HG02798 (cell line): ENCODE measurements at regions not wholly inside any gene's neighbourhood (a gene's known extent, or its start where the extent isn't known, plus 50 kb on each side); places are given as distances from the start of the nearest gene placed in this dataset.
"Not testable (repeated sequence)": the region's sequence is repeated elsewhere in the genome, so short reads cannot be mapped to it uniquely, and the experiment has no call there.

Source experiments
- ATAC-seq: cut with Tn5 transposase; IDR thresholded peaks from one replicate; pipeline ENCODE4 v1.9.1; 2021; ENCODE audit warnings: mild to moderate bottlenecking; ENCODE audit not compliant: unreplicated experiment, poor library complexity

DNA sequence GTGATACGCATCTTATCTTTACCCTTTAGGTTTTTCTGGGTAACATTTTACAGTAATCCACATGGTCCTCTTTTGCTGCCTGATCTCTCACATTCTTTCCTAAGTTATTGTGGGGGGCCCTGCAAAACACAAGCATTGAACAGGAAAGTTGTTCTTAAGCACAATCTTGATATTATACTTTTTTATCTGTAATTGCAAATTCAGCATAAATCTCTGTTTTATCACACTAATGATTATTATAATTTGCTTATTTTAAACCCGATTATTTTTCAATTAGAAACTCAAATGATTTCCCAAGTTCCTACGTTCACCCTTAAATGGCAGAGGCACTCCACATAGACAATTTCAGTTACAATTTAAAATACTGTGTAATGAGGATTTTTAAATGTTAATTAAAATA is 386.0 kb upstream of the GYPC start:
- ATAC-seq: no peak

DNA sequence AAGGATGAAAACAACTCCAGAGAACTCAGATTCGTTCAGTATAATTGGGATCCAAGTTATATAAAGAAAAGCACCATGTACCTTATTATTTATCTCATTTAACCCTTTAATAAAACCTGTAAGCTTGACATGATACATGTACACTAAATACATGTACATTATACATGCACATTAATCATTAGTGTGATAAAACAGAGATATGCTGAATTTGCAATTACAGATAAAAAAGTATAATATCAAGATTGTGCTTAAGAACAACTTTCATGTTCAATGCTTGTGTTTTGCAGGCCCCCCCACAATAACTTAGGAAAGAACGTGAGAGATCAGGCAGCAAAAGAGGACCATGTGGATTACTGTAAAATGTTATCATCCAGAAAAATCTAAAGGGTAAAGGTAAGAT is 385.4 kb upstream of the GYPC start:
- ATAC-seq: no peak

GRCh38 chr2:126272401-126272800 is 383.6 kb upstream of the GYPC start:
- ATAC-seq: no peak

- no peak for ATAC-seq
Observed at GRCh38 chr2:126275098-126275497, 380.9 kb upstream of the GYPC start.

DNA sequence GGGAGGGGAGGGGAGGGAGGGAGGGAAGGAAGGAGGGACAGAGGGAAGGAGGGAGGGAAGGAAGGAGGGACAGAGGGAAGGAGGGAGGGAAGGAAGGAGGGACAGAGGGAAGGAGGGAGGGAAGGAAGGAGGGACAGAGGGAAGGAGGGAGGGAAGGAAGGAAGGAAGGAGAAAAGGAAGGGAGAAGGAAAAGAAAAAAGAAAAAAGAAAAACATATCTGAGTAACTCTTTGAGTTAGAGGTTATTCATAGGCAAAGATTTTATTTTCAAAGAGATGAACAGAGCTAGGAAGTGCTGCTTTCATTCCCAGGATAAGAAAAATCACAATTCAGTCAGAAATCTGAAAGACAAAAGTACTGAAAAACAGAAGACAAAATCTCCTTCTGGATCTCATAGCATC is 379.7 kb upstream of the GYPC start:
- ATAC-seq: not testable (repeated sequence)

- ATAC-seq: no peak
Observed at GRCh38 chr2:126288362-126288761, 367.6 kb upstream of the GYPC start.

DNA sequence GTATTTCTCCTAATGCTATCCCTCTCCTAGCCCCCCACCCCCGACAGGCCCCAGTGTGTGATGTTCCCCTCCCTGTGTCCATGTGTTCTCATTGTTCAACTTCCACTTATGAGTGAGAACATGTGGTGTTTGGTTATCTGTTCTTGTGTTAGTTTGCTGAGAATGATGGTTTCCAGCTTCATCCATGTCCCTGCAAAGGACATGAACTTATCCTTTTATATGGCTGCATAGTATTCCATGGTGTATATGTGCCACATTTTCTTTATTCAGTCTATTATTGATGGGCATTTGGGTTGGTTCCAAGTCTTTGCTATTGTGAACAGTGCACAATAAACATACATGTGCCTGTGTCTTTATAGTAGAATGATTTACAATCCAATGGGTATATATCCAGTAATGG is 362.0 kb upstream of the GYPC start:
- not testable (repeated sequence) for ATAC-seq

DNA sequence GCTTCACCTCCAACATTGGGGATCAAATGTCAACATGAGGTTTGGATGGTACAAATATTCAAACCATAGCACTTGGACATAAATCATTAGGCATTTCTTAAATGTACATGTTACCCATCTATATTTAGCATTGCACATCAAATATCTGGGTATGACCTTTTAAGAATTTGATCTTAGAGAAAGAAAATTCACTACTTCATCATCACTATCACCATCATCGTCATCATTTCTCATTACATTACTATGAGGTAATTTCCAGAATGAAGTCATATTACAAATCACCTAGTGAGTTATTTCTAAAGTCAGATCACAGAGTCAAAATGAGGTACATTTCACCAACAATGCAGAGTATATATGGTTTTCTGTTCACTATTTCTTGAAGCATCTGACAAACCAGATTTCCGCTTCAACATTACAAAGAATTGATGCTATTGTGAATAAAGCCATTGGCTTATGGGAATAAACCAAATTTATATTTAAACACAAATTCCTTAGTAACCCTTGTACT is 356.4 kb upstream of the GYPC start:
- no peak for ATAC-seq

GRCh38 chr2:126300348-126300747 is 355.6 kb upstream of the GYPC start:
- ATAC-seq: no peak

DNA sequence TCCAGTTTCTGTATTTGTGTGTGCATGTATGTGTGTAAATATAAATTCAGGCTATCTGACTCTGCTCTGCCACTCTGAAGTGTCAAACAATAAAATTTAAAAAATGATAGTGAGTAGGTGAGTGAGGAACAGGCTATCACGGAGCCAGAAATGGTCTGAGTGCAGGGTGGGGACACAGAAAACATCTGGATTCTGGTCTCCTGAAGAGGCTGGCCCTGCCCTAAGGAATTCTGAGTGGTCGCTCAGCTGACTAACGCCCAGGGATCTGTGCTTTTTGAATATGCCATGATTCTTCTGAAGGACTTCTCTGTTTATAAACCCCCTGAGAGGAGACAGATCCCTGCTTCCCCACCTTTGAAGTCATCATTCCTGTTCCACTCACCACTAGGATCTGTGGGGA is 353.9 kb upstream of the GYPC start:
- no peak for ATAC-seq

- no peak for ATAC-seq
Observed at GRCh38 chr2:126303113-126303512, 352.8 kb upstream of the GYPC start.

DNA sequence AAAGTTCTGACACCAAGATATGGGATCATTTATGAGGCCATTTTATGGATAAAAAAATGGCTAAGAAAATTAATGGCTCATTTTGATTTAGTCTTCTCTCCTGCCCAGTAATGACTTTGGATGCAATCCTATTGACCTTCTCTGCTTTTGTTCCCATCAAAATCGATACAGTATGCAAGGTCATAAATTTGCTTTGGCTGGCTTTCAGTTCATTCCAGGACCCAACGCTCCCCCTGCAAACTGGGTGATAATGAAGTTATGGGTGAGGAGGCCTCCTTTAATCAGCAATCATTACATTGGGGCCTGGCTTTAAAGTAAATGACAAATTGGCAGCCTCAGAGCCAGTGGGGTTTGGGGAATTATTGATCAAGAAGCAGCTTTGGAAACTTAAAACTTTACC is 351.8 kb upstream of the GYPC start:
- no peak for ATAC-seq

GRCh38 chr2:126306539-126306938 is 349.4 kb upstream of the GYPC start:
- ATAC-seq: no peak

DNA sequence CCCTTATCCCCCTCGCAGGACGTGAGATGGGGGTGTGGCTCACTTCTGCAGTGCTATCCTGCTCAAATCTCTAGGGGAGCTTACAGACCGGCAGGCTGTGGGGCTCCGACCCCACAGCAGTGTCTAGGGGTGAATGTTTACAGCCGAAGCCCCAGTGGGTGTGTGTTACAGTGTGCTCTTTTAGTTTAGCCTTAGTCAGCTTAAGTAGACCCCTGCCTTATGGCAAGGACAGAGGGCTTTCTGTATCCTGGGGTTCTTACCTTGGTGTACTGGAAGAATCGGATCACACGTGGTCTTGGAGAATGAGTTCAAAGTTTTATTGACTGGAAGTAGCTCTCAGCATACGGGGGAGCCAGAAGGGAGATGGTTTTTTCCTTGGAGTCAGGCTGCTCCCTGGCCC is 348.2 kb upstream of the GYPC start:
- ATAC-seq: no peak

GRCh38 chr2:126309185-126309584 is 346.8 kb upstream of the GYPC start:
- ATAC-seq: no peak

GRCh38 chr2:126312579-126312978 is 343.4 kb upstream of the GYPC start:
- no peak for ATAC-seq

- no peak for ATAC-seq
Observed at GRCh38 chr2:126315828-126316227, 340.1 kb upstream of the GYPC start.

DNA sequence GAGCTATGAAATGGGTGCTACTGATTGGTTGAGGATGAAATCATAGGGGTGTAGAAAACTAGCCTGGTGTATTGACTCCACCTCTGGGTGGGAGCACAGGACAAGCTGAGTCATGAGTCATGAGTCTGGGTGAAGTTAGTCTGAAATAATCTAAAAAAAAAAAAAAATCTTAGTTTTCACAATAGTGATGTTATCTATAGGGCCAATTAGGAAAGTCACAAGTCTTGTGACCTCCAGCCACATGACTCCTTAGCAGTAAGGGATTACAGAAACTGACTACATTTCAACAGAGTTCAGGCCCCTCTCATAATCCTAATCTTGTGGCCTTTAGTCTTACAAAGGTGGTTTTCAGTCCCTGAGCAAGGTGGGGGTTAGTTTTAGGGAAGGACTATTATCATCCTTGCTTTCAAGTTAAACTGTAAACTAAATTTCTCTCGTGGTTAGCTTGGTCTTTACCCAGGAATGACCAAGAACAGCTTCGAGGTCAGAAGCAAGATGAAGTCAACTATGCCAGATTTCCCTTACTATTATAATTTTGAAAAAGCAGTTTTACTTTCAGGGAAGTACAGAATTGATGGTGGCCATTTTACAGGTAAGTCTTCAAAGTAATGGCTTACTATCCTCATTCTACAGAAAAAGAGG is 338.0 kb upstream of the GYPC start:
- ATAC-seq: no peak

DNA sequence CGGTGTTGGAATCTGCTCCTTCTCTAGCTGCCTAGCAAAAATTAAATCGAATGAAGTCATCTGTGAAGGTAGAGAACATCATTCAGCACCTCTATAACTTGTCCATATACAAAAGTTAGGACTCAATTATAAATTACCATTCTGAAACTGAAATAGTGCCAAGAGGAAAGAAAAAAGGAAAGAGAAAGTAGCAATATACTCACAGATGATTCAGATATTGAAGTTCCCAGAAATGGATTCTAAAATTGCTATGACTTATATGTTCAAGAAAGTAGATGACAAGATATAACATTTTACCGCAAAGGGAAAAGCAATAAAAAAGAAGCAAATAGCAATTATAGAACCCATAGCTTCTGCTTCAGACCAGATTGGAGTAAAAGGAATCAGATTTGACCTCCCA is 333.6 kb upstream of the GYPC start:
- no peak for ATAC-seq

DNA sequence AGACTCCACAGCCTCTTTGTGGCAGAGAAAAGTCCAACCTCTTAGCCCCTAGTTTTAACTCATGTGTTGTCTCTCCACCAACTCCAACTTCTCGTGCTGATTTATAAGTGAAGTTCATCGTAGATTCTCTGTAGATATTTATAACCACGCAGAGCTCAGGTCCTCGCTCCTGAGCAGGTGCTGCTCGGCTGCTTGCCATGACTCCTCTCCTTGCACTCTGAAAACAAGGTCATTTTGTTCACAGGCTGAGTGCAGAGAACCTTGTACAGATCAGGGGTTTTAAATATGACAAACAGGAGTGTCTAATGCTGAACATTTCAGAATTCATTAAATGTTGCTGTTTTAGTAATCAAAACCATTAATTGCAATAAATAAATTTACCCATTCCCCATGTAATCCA is 330.8 kb upstream of the GYPC start:
- ATAC-seq: no peak

- no peak for ATAC-seq
Observed at GRCh38 chr2:126329173-126329572, 326.8 kb upstream of the GYPC start.

DNA sequence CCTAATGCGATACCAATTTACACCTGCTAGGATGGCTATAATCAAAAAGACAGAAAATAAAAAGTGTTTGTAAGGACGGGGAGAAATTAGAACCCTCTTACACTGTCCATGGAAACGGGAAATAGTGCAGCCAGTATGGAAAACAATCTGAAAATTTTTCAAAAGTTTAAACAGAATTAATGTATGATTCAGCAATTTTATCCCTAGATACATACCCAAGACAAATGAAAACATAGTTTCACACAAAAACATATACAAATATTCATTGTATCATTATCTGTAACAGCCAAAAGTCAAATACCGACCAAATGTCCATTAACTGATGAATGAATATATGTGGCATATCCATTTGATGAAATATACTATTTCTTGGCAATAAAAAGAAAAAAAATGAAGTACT is 313.5 kb upstream of the GYPC start:
- no peak for ATAC-seq

- no peak for ATAC-seq
Observed at GRCh38 chr2:126343136-126343535, 312.8 kb upstream of the GYPC start.
